ENCODE measurements at regions not wholly inside any gene's neighbourhood (a gene's known extent, or its start where the extent isn't known, plus 50 kb on each side); places are given as distances from the start of the nearest gene placed in this dataset.

DNA sequence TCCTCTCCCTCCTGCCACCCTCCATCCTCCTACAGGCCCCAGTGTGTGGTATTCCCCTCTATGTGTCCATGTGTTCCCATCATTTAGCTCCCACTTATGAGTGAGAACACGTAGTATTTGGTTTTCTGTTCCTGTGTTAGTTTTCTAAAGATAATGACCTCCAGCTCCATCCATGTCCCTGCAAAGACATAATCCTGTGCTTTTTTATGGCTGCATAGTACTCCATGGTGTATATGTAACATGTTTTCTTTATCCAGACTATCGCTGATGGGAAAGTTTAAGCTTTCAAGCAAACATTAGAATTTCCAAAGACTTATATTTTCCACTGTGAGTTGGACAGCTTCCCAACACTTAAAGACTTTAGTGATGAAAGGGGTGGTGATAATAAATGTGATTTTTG is 105.9 kb upstream of the PIAS1 start:
- TF ChIP-seq, protein P1, sequence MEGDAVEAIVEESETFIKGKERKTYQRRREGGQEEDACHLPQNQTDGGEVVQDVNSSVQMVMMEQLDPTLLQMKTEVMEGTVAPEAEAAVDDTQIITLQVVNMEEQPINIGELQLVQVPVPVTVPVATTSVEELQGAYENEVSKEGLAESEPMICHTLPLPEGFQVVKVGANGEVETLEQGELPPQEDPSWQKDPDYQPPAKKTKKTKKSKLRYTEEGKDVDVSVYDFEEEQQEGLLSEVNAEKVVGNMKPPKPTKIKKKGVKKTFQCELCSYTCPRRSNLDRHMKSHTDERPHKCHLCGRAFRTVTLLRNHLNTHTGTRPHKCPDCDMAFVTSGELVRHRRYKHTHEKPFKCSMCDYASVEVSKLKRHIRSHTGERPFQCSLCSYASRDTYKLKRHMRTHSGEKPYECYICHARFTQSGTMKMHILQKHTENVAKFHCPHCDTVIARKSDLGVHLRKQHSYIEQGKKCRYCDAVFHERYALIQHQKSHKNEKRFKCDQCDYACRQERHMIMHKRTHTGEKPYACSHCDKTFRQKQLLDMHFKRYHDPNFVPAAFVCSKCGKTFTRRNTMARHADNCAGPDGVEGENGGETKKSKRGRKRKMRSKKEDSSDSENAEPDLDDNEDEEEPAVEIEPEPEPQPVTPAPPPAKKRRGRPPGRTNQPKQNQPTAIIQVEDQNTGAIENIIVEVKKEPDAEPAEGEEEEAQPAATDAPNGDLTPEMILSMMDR (conservative IDR thresholded peaks at IDR 0.05 in 1 of 2, IDR thresholded peaks at IDR 0.05 in 1 of 2; ENCODE audit: extremely low read depth in 1 of 2, insufficient read depth in 1 of 2, low read depth in 1 of 2, low read length in 2 of 2), result no peak
- TF ChIP-seq EZH2 (IDR thresholded peaks at IDR 0.05; ENCODE audit: borderline replicate concordance, low read length), result no peak

Measured in mammary epithelial cell (primary cell).